ENCODE measurements at regions not wholly inside any gene's neighbourhood (a gene's known extent, or its start where the extent isn't known, plus 50 kb on each side); places are given as distances from the start of the nearest gene placed in this dataset.

DNA sequence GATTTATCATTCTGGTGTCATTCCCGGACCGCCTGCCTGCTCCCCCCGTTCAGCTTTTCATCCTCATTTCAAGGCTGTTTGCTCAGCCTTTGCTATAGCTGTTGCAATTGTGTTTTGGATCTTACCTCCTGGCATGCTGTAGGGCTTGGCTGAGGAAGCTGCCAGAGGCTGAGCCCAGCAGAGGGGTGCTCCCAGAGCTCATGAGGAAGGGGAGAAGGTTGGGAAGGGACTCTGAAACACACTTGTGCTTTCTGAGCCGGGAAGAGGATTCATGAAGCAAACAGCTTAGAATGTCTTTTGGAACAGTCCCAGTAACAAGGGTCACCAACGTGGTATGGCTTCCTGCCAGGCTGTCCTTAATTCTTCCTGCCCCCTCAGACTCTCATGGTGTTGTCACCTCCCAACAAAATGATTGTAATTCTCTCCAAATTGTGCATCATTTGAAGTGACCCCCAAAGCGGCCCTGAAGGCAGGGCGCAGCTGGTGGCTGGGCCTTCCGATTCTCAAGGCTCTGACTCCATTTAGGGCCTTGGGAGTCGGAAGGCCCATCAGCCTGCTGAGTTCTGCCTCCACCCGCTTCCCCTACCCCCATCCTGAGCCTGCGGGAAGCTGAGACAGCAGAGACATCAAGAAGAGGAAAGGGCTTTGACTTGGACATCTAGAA, 111.9 kb upstream of the ARHGAP5 start:
- DNase-seq (ENCODE audit: low spot score) = no peak

DNA sequence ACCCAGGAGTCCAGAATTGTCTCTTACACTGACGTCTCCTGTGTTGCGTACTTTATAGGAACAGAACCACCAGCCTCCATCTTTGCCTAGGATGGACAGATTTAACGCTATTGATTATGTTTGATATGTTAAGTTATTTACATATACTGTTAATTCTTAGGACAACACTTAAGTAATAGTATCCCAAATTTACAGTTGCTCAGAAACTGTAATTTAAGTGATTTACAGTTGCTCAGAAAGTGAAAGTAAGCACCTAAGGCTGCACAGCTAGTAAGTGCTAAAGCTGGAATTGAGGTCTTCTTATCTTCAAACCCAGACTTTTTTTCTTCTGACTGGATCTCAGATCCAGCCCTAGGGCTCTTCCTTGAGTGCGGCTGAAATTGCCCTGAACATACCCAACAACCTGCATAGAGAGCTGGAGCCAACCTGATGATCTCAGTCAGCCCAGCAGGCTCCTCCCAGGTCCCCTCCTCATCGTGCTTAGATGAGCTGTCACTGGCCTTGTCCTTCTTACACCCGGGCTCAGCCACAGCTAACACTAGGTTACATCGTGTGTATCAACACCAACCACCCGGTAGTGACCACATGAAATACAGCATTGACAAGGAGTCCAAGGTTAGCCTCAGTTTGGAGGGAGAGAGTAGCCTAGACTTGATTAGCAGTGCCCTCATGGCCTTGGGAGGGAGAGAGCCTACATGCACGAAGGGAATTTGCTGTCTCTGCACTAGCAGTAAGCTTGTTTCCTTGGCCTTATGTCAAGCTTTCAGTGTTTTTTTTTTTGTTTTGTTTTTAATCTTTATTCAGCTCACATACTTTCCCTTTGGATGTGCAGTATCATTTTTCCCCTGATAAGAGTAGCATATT, 111.1 kb upstream of the ARHGAP5 start:
- no peak for DNase-seq (ENCODE audit: low spot score)

DNA sequence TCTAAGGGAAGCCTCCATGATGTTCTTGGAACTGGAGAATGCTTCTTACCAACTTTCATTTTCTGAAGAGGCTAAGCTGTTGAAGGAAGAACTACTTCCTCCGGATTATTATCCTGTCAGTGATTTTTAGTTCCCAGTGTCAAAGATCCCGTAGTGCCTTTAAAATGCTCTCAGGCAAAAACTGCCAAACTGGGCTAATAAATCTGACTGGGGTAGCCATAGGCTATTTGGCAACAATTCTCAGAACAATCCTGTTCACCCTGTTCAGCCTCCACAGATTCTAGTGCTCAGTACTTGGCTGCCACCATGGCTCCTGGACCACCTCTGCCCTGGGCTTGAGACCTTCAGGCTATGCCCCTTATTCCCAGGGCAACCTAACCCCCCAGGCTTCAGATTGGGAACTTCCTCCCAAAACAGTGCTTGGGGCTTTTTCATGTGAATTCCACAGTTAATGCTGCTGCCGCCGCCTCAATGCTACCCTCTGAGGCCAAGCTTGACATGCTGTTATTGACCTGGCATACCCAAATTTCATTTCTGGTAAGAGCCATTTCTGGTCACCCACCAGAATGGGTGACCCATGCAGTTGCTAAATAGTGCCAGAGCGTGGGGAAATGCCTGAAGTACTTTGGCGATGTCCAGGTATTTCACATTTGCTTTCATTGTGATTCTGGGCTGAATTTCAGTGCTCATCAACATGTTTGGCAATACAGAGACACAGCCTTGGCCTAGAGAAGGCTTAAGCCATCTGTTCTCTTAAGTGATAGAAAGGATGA, 110.0 kb upstream of the ARHGAP5 start:
- DNase-seq (ENCODE audit: low spot score) = no peak

DNA sequence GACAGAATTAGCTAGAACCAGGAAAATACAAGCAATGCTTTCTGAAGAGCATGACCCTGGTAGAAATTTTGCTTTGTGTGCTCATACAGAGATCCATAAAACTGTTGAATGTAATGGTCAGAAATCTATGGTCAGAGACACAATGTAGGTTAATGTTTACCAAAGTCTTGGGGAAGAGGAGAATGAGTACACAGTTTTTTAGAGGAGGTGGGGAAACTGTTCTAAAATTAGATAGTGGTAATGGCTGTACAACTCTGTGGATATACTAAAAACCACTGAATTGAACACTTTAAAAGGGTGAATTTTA, 109.5 kb upstream of the ARHGAP5 start:
- no peak for DNase-seq (ENCODE audit: low spot score)

DNA sequence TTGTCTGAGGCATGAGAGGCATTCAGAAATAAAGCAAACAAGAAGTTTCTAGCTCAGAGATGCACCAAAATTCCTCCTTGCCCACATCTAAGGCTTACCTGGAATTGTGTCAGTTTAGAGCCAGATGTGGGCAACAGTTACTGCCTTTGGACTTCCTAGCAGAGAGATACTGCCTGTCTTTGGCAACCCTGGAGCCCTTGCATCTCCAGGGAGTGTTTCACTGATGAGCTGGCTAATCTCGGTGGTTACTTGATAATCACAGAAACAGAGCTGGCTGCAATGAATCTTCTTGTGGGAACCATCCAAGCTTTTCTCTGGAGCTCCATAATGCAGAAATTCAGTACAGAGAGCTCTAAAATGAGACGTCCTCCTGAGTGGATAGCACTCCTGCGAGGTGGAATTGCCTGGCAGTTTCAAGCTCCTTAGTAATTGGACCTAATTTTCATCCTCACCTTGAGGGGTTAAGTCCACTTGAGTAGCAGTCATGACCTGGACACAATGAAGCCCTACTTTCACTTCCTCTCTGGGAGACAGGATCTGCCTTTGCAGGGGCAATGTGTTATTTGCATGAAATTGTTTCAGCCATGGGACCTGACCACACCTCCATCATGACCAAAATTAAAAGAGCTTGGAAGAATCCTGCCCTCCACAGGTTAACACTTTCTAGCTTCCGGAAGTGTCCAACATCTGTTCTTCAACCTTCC, 108.8 kb upstream of the ARHGAP5 start:
- DNase-seq (ENCODE audit: low spot score) = peak; percentile 17

DNA sequence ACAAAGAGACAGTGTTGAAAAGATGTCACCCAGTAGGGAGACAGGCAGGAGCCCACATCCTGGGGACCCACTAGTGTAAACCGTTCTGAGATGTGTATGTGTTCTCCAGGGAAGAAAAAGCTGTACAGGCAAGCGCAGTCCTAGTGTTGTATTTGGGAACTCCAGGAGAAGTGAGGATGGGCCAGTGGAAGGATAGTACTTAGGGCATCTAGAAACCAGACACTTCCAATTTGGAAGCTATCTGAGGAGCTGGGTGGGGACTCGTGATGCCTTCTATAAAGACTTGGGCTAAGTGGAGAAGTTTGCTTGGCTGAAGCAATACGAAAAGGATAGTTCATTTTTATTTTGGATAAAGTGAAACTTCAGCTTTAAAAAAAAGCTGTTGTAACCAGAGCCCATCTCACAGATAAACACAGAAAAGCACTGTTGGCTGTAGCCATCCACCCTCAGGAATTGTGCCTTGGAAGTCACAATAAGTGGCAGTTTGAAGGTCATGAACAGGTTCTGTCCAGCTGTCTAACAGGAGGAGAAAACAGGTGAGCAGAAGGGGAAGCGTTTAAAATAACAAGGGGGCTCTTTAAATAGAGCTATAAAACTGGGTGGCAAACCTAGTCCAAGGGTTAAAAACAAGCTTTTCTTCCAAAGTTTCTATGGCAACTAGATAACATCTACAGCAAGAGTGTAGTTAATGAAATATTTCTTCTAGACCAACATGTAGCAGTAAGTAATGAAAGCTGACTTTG, 108.0 kb upstream of the ARHGAP5 start:
- DNase-seq (ENCODE audit: low spot score) = peak; percentile 60

DNA sequence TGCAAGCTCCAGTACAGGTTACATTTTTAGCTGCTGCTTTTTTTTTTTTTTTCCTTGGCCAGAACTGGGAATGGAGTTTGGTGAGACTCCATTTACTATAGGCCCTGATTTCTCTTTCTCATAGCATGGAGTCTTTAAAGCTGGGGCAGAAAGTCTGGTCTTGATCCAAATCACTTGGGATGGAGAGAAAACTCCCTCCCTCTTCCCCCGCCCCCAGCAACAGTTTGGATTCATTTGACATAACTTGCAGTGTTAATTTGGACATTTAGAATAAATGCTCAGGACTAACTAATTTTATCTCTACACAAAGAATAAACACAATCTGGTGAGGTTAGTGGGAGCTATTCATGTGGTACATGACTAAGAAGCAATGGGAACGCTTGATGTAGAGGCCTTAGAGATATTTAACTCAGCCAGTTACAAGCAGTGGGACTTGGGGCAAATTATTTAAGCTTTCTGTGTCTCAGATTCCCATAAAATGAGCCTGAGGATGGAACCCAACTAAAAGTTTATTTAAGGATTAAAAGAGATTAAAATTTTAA, 107.3 kb upstream of the ARHGAP5 start:
- DNase-seq (ENCODE audit: low spot score) = no peak

DNA sequence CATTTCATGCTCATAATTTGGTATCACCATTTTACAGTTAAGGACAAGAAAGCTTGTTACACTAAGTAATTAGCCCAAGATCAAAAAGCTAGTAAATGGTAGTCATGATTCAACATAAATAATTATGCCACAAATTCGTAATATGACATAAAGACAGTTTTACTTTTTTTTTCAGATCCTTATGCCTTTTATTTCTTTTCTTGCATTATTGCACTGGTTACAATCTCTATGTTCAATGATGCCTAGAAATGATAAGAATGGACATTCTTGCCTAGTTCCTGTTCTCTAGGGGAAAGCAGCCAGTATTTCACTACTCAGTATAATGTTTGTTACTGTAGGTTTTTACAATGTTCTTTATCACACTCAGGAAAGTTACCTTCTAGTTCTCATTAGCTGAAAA, 106.4 kb upstream of the ARHGAP5 start:
- no peak for DNase-seq (ENCODE audit: low spot score)

DNA sequence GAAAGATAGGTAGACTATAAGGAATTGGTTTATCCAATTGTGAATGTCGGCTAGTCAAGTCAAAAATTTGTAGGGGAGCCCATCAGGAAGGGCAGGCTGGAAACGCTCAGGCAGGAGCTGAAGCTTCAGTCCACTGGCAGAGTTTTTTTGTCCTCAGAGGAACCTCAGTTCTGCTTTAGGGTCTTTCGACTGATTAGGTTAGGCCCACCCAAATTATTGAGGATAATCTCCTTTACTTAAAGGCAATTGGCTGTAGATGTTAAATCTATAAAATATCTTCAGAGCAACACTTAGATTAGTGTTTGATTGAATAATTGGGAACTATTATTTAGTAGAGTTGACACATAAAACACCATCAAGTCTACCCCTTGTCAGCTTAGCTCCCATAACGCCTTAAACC, 105.5 kb upstream of the ARHGAP5 start:
- DNase-seq (ENCODE audit: low spot score) = no peak

DNA sequence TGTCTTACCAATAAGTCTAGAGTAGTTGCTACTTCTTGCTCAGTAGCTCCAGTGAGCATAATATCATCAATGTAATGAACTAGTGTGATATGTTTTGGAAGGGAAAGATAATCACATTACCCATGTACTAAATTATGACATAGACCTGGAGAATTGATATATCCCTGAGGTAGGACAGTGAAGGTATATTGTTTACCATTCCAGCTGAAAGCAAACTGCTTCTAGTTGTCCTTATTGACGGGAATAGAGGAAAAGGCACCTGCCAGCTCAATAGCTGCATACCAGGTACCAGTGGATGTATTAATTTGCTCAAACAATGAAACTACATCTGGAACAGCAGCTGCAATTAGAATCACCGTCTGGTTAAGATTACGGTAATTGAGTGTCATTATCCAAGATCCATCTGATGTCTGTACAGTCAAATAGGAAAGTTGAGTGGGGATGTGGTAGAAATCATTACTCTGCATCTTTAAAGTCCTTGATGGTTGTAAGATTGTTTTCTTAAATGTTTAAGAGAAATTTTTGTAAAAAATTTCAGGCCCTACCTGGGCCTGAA, 100.0 kb upstream of the ARHGAP5 start:
- no peak for DNase-seq (ENCODE audit: low spot score)

DNA sequence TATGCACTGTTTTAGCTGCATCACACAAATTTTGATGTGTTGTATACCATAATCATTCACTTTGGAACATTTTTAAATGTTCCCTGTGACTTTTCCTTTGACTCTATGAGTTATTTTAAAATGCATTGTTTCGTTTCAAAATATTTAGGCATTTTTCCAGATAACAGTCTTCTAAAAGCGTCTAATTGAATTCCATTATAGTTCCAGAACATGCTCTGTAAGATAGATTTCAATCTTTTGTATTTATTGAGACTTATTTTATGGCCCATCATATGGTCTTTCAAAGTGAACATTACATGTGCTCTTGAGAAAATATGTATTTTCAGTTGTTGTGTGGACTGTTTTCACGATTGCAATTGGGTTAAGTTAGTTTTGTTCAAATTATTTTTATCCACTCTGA, 98.7 kb upstream of the ARHGAP5 start:
- no peak for DNase-seq (ENCODE audit: low spot score)

DNA sequence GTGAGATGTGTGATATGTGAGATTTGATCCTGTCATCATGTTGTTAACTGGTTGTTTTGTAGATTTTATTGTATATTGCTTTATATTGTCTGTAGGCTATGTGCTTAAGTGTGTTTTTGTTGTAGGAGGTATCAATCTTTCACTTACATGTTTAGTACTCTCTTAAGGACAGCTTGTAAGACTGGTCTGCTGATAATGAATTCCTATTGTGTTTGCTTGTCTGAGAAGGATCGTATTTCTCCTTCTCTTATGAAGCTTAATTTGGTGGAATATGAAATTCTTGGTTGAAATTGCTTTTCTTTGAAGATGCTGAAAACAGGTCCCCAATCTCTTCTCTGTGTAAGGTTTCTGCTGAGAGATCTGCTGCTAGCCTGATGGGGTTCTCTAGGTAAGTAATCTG, 94.5 kb upstream of the ARHGAP5 start:
- no peak for DNase-seq (ENCODE audit: low spot score)

DNA sequence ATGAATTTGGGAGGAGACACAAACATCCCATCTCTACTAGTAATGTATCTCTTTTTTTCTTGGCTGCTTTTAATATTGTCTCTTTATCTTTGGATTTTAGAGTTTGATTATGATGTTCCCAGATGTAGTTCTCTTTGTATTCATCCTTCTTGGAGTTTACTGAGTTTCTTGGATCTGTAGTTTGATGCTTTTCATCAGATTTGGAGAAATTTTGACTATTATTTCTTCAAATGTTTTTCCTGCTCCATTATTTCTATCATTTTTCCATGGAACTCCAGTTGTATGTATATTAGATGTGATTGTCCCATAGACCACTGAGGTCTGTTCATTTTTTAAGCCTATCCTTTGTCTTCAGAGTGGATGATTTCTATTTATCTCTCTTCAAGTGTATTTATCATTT, 90.7 kb upstream of the ARHGAP5 start:
- no peak for DNase-seq (ENCODE audit: low spot score)

DNA sequence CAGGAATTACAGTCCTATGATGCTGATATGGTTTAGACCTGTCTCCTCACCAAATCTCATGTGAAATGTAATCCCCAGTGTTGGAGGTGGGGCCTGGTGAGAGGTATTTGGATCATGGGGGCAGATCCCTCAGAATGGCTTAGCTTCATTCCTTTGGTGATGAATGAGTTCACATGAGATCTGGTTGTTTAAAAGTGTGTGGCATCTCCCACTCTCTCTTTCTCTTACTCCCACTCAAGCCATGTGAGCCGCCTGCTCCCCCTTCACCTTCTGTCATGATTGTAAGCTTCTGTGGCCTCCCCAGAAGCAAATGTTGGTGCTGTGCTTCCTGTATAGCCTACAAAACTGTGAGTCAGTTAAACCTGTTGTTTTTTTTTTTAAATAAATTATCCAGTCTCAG, 89.4 kb upstream of the ARHGAP5 start:
- no peak for DNase-seq (ENCODE audit: low spot score)

DNA sequence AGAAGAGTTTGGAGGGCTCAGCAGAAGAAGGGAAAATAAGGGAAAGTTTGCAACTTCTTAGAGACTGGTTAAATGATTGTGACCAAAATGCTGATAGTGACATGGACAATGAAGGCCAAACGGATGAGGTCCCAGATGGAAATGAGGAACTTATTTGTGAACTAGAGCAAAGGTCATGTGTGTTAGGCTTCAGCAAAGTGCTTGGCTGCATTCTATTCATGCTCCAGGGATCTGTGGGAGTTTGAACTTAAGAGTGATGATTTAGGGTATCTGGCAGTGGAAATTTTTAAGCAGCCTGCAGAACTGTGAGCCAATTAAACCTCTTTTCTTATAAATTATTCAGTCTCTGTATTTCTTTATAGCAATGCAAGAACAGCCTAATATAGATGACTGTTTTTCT, 88.9 kb upstream of the ARHGAP5 start:
- DNase-seq (ENCODE audit: low spot score) = no peak

DNA sequence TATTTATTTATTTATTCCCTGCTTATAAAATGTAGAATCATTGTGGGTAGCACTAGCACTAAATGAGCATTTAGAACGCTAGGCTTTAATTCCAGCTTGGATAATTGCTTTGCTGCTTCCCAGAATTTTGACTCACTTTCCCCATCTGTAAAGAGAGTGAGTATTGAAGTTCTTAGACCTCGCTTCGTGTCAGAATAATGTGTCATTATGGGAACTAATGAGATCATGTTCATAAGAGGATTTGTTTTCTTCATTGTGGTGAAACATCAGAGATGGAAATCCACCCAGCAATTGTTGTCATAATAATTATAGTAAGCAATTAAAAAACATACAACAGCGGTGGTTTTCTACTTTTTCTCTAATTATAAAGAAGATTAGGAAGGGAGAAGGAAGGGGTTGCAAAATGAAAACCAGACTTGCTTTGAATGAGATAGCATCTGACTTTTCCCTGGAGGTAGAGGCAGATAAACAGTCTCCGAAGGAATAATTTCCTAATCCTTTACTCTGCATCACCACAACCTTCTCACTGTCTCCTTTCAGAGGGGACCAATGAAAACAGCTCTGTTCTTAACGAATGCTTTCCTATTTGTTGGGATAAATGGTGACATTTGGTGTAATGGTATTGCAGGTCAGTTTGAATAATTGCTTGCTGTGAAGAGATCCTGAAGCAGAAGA, 86.8 kb upstream of the ARHGAP5 start:
- DNase-seq (ENCODE audit: low spot score) = no peak

DNA sequence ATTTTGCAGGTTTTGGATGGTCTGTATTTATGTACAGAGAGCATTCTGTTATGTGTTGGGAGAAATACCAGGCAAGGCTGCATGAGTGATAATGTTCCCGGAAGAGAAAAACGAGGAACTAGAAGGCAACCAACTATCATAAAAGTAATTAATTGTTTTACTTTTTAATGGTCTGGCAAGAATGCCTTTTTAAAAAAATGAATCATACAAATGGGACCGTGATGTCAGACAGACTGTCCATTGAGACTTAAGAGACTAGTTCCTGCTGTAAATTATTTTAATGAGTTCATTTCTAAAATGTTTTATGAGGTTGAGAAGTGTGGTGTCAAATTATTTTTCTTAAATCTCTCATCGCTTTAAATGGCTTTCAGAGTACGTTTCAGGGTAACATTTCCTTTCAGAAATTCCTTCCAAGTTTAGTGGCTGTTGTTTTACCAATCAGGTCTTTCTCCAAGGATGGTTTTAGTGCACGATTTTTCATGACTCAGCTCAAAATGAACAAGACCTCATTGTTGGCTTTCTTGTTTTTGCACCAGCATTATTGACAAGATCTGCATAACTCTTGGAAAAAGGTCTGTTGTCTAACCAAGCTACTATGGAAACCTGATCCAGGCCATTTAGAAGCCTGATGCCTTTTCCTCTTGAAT, 86.1 kb upstream of the ARHGAP5 start:
- DNase-seq (ENCODE audit: low spot score) = peak; percentile 63

DNA sequence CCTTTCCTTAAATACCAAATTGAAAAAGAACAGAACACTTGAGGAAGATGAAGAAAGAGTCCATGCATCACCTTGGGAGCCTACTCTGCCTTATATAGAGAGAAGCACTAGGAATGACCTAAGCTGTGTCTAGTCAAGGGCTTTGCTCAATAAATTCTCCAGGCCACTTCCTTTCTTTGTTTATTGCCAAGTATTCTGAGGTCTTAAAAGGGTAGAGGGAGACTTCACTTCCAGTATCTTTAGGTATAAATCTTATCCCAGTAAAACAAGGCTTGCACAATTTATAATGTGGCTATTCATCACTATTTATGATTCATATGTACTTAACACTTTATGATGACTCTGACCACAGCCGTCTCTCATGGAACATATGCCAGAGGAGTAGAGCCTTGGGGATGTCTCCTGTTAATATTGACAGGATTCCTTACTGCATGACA, 85.1 kb upstream of the ARHGAP5 start:
- peak; percentile 74 for DNase-seq (ENCODE audit: low spot score)

DNA sequence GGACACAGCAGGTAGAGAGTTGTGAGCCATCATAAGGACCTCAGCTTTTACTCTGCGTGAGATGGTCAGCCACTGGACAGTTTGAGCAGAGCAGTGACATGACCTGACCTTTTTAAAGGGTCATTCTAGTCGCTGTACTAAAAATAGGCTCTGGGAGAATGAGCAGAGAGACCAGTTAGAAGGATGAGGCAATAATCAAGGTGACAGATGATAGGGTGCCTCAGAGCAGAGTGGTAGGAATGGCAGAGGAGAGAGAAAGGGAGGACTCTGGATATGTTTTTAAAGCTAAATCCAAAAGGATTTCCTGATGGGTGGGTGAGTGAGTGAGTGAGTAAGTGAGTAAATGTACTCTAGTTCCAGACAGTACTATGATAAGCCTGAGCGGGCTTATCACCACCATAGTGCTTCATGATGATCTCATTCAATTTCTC, 83.6 kb upstream of the ARHGAP5 start:
- peak; percentile 31 for DNase-seq (ENCODE audit: low spot score)
